ENCODE measurements at regions not wholly inside any gene's neighbourhood (a gene's known extent, or its start where the extent isn't known, plus 50 kb on each side); places are given as distances from the start of the nearest gene placed in this dataset.

GRCh38 chr3:178109691-178110090 is 426.5 kb upstream of the KCNMB2 start:
- TF ChIP-seq CTCF (IDR thresholded peaks at IDR 0.05) (no peak), CREB1 (CRISPR knock-in tag; IDR thresholded peaks at IDR 0.05) (no peak), GABPB1 (CRISPR knock-in tag; IDR thresholded peaks at IDR 0.05) (no peak), PRDM15 (CRISPR knock-in tag; IDR thresholded peaks at IDR 0.05) (no peak), ZNF138 (CRISPR knock-in tag; conservative IDR thresholded peaks at IDR 0.05) (no peak), ZNF121 (CRISPR knock-in tag; IDR thresholded peaks at IDR 0.05) (no peak), MAX (CRISPR knock-in tag; IDR thresholded peaks at IDR 0.05) (no peak), TCF7 (CRISPR knock-in tag; IDR thresholded peaks at IDR 0.05; ENCODE audit: low read depth) (no peak), ELF4 (CRISPR knock-in tag; IDR thresholded peaks at IDR 0.05; ENCODE audit: low read depth) (no peak), ERG (CRISPR knock-in tag; IDR thresholded peaks at IDR 0.05) (no peak), ZNF512 (CRISPR knock-in tag; IDR thresholded peaks at IDR 0.05; ENCODE audit: borderline replicate concordance) (no peak), FOXP1 (CRISPR knock-in tag; IDR thresholded peaks at IDR 0.05; ENCODE audit: borderline replicate concordance) (no peak)
